DOHH2 (cell line): ENCODE measurements at regions not wholly inside any gene's neighbourhood (a gene's known extent, or its start where the extent isn't known, plus 50 kb on each side); places are given as distances from the start of the nearest gene placed in this dataset.

Source experiments
- H3F3A ChIP-seq: fragments of 200-600 bp; sonication (generic), shearing (Covaris generic); 2 replicates; pipeline ENCODE4 v1.6.0; 2016; ENCODE audit warnings: antibody characterized with exemption, mild to moderate bottlenecking; ENCODE audit not compliant: control insufficient read depth, insufficient read depth
- H3K27ac ChIP-seq: fragments of 200-600 bp; sonication (generic); 2 replicates; pipeline ENCODE4 v1.5.1; 2014; ENCODE audit warnings: low read depth, mild to moderate bottlenecking, low read length, moderate library complexity
- H3K27me3 ChIP-seq: fragments of 200-600 bp; sonication (generic); 2 replicates; pipeline ENCODE4 v1.6.1; 2014; ENCODE audit warnings: mild to moderate bottlenecking, low read length, mixed read lengths; ENCODE audit not compliant: control insufficient read depth
- H3K36me3 ChIP-seq: fragments of 200-600 bp; sonication (generic); 2 replicates; pipeline ENCODE4 v1.6.1; 2014; ENCODE audit warnings: mild to moderate bottlenecking, low read length, moderate library complexity, mixed read lengths; ENCODE audit not compliant: control insufficient read depth
- H3K4me1 ChIP-seq: fragments of 200-600 bp; sonication (generic); 2 replicates; pipeline ENCODE4 v1.6.1; 2014; ENCODE audit warnings: mild to moderate bottlenecking, low read length, mixed read lengths; ENCODE audit not compliant: control insufficient read depth
- H3K4me2 ChIP-seq: fragments of 200-600 bp; sonication (generic); 2 replicates; pipeline ENCODE4 v1.6.0; 2014; ENCODE audit warnings: mild to moderate bottlenecking, low read length, moderate library complexity
- H3K4me3 ChIP-seq: fragments of 200-600 bp; sonication (generic); 2 replicates; pipeline ENCODE4 v1.5.1; 2014; ENCODE audit warnings: mild to moderate bottlenecking, low read length, mixed read lengths
- H3K79me2 ChIP-seq: fragments of 200-600 bp; sonication (generic); 2 replicates; pipeline ENCODE4 v1.6.1; 2014; ENCODE audit warnings: mild to moderate bottlenecking, low read length, mixed read lengths; ENCODE audit not compliant: control insufficient read depth
- H3K9me2 ChIP-seq: fragments of 200-600 bp; sonication (generic); replicated peaks from 2 replicates; pipeline ENCODE4 v1.6.1; 2014; ENCODE audit warnings: mild to moderate bottlenecking, low read length, mixed read lengths; ENCODE audit not compliant: control insufficient read depth
- H3K9me3 ChIP-seq: fragments of 200-600 bp; sonication (generic); 2 replicates; pipeline ENCODE4 v1.6.1; 2014; ENCODE audit warnings: antibody characterized with exemption, low read length, mixed read lengths; ENCODE audit not compliant: control insufficient read depth, insufficient read depth
- H4K20me1 ChIP-seq: fragments of 200-600 bp; sonication (generic); 2 replicates; pipeline ENCODE4 v1.6.0; 2014; ENCODE audit warnings: low read depth, mild to moderate bottlenecking, antibody characterized with exemption, low read length, moderate library complexity; ENCODE audit not compliant: control insufficient read depth, insufficient read depth
- CTCF ChIP-seq: fragments of 200-600 bp; sonication (generic); IDR thresholded peaks from one replicate; pipeline ENCODE4 v1.5.1; 2014; ENCODE audit warnings: antibody characterized with exemption, mild to moderate bottlenecking, low read depth, low read length; ENCODE audit not compliant: poor library complexity, severe bottlenecking
- EZH2phosphoT487 ChIP-seq: fragments of 200-600 bp; sonication (generic); IDR thresholded peaks from 2 replicates; pipeline ENCODE4 v1.6.1; 2017; ENCODE audit warnings: borderline replicate concordance, mild to moderate bottlenecking, antibody characterized with exemption, low read length, moderate library complexity, mixed read lengths

GRCh38 chr10:46220872-46221538 is 65.8 kb upstream of the ANTXRL start:
- H3K9me2 ChIP-seq, result no peaks in the 10 kb centered on the region
- peaks cover 3% of the 10 kb centered on the region; the same call in 1 of the 2 replicates for H3K36me3 ChIP-seq
- TF ChIP-seq CTCF (no peak), EZH2phosphoT487 (no peak)
- no peak overlapping the region for H3K4me2 ChIP-seq
- no peaks in the 10 kb centered on the region for H3F3A ChIP-seq
- H3K9me3 ChIP-seq, result no peaks in the 10 kb centered on the region; the same call in 1 of the 2 replicates
- H3K27me3 ChIP-seq, result no peaks in the 10 kb centered on the region
- no peak overlapping the region for H3K4me3 ChIP-seq
- H3K27ac ChIP-seq, result no peak overlapping the region
- no peaks in the 10 kb centered on the region for H3K79me2 ChIP-seq
- no peaks in the 10 kb centered on the region for H3K4me1 ChIP-seq
- no peaks in the 10 kb centered on the region for H4K20me1 ChIP-seq

- H3K9me2 ChIP-seq, result no peaks in the 10 kb centered on the region
- TF ChIP-seq CTCF, result no peak
- TF ChIP-seq EZH2phosphoT487, result no peak
- H3K4me1 ChIP-seq, result no peaks in the 10 kb centered on the region
- peaks cover 3% of the 10 kb centered on the region; the same call in 1 of the 2 replicates for H3K36me3 ChIP-seq
- H3K79me2 ChIP-seq, result no peaks in the 10 kb centered on the region
- no peak overlapping the region for H3K4me3 ChIP-seq
- H3K27me3 ChIP-seq, result no peaks in the 10 kb centered on the region
- no peak overlapping the region for H3K27ac ChIP-seq
- H3F3A ChIP-seq, result no peaks in the 10 kb centered on the region
- no peaks in the 10 kb centered on the region; the same call in 1 of the 2 replicates for H3K9me3 ChIP-seq
- H3K4me2 ChIP-seq, result no peak overlapping the region
- H4K20me1 ChIP-seq, result no peaks in the 10 kb centered on the region
These were observed 64.3 kb upstream of the ANTXRL start for GRCh38 chr10:46222364-46222935.

- TF ChIP-seq EZH2phosphoT487 (no peak), CTCF (peak; percentile 74)
- no peak overlapping the region for H3K4me3 ChIP-seq
- no peaks in the 10 kb centered on the region for H3K9me2 ChIP-seq
- H3F3A ChIP-seq, result no peaks in the 10 kb centered on the region
- H3K4me1 ChIP-seq, result no peaks in the 10 kb centered on the region
- H3K27ac ChIP-seq, result no peak overlapping the region
- no peaks in the 10 kb centered on the region for H3K27me3 ChIP-seq
- H3K4me2 ChIP-seq, result no peak overlapping the region
- peaks cover 3% of the 10 kb centered on the region; the same call in 1 of the 2 replicates for H3K36me3 ChIP-seq
- H3K79me2 ChIP-seq, result no peaks in the 10 kb centered on the region
- no peaks in the 10 kb centered on the region for H4K20me1 ChIP-seq
- no peaks in the 10 kb centered on the region; the same call in 1 of the 2 replicates for H3K9me3 ChIP-seq
These were observed 63.7 kb upstream of the ANTXRL start for GRCh38 chr10:46223064-46223480.
